ENCODE measurements at regions not wholly inside any gene's neighbourhood (a gene's known extent, or its start where the extent isn't known, plus 50 kb on each side); places are given as distances from the start of the nearest gene placed in this dataset.
A peak's percentile ranks its signal among the peaks of the same experiment; 100 is the strongest.

GRCh38 chr6:166877906-166878305, 78.4 kb downstream of the RNASET2 start:
- no peak for DNase-seq (ENCODE audit: extremely low read depth in 1 of 2, low read depth in 1 of 2)

- DNase-seq (ENCODE audit: extremely low read depth in 1 of 2, low read depth in 1 of 2): no peak
These were observed 79.0 kb downstream of the RNASET2 start for GRCh38 chr6:166877349-166877748.

- DNase-seq (ENCODE audit: extremely low read depth in 1 of 2, low read depth in 1 of 2): no peak
These were observed 83.8 kb downstream of the RNASET2 start for GRCh38 chr6:166872531-166873009.

GRCh38 chr6:166870602-166871208, 85.6 kb downstream of the RNASET2 start:
- no peak for DNase-seq (ENCODE audit: extremely low read depth in 1 of 2, low read depth in 1 of 2)

- DNase-seq (ENCODE audit: extremely low read depth in 1 of 2, low read depth in 1 of 2): no peak
These were observed 89.3 kb downstream of the RNASET2 start for GRCh38 chr6:166866839-166867637.

- DNase-seq (ENCODE audit: extremely low read depth in 1 of 2, low read depth in 1 of 2): no peak
These were observed 92.0 kb downstream of the RNASET2 start for GRCh38 chr6:166864333-166864732.

GRCh38 chr6:166862978-166863530, 93.3 kb downstream of the RNASET2 start:
- no peak for DNase-seq (ENCODE audit: extremely low read depth in 1 of 2, low read depth in 1 of 2)

- DNase-seq (ENCODE audit: extremely low read depth in 1 of 2, low read depth in 1 of 2): peak in 1 of 2 donors; percentile 13
These were observed 93.9 kb downstream of the RNASET2 start for GRCh38 chr6:166862287-166862977.

- DNase-seq (ENCODE audit: extremely low read depth in 1 of 2, low read depth in 1 of 2): no peak
These were observed 94.4 kb downstream of the RNASET2 start for GRCh38 chr6:166861961-166862286.

- DNase-seq (ENCODE audit: extremely low read depth in 1 of 2, low read depth in 1 of 2): no peak
These were observed 95.0 kb downstream of the RNASET2 start for GRCh38 chr6:166861304-166861703.

- no peak for DNase-seq (ENCODE audit: extremely low read depth in 1 of 2, low read depth in 1 of 2)
These were observed 96.0 kb downstream of the RNASET2 start for GRCh38 chr6:166860392-166860791.

- no peak for DNase-seq (ENCODE audit: extremely low read depth in 1 of 2, low read depth in 1 of 2)
These were observed 100.9 kb downstream of the RNASET2 start for GRCh38 chr6:166855416-166855815.

- DNase-seq (ENCODE audit: extremely low read depth in 1 of 2, low read depth in 1 of 2): no peak
These were observed 102.7 kb downstream of the RNASET2 start for GRCh38 chr6:166853371-166854325.

GRCh38 chr6:166852451-166852975, 103.8 kb downstream of the RNASET2 start:
- no peak for DNase-seq (ENCODE audit: extremely low read depth in 1 of 2, low read depth in 1 of 2)

- no peak for DNase-seq (ENCODE audit: extremely low read depth in 1 of 2, low read depth in 1 of 2)
These were observed 104.4 kb downstream of the RNASET2 start for GRCh38 chr6:166851911-166852310.

GRCh38 chr6:166851426-166851825, 104.9 kb downstream of the RNASET2 start:
- no peak for DNase-seq (ENCODE audit: extremely low read depth in 1 of 2, low read depth in 1 of 2)

- no peak for DNase-seq (ENCODE audit: extremely low read depth in 1 of 2, low read depth in 1 of 2)
These were observed 105.7 kb downstream of the RNASET2 start for GRCh38 chr6:166850677-166851076.

- DNase-seq (ENCODE audit: extremely low read depth in 1 of 2, low read depth in 1 of 2): no peak
These were observed 106.6 kb downstream of the RNASET2 start for GRCh38 chr6:166849749-166850183.

- no peak for DNase-seq (ENCODE audit: extremely low read depth in 1 of 2, low read depth in 1 of 2)
These were observed 107.2 kb downstream of the RNASET2 start for GRCh38 chr6:166848979-166849748.
